Stimulated activated naive CD8-positive, alpha-beta T cell treated with anti-CD3 and anti-CD28 coated beads, Interleukin-15, amount 100 ng/mL, for 72 hours (primary cell): ENCODE measurements at regions not wholly inside any gene's neighbourhood (a gene's known extent, or its start where the extent isn't known, plus 50 kb on each side); places are given as distances from the start of the nearest gene placed in this dataset.

Experiments
- ATAC-seq: fragments of 150-1000 bp; cut with Tn5 transposase; 2 replicates; pipeline ENCODE4 v1.10.0; 2021; ENCODE audit warnings: mild to moderate bottlenecking, moderate library complexity
- DNase-seq, 2 donors: peaks; one replicate each; pipeline ENCODE4 v3.0.0; 2021 to 2022
- H3K27ac Mint-ChIP-seq, 2 donors: one replicate each; pipeline ENCODE4 v1.8.0; 2022; ENCODE audit warnings: mild to moderate bottlenecking in 2 of 2, mixed read lengths in 2 of 2, moderate library complexity in 2 of 2
- H3K27me3 Mint-ChIP-seq: one replicate; pipeline ENCODE4 v1.8.0; 2022; ENCODE audit warnings: mixed read lengths
- H3K4me1 Mint-ChIP-seq: one replicate; pipeline ENCODE4 v1.8.0; 2022; ENCODE audit warnings: mild to moderate bottlenecking, mixed read lengths
- H3K4me3 Mint-ChIP-seq, 2 donors: one replicate each; pipeline ENCODE4 v1.8.0; 2022; ENCODE audit warnings: mild to moderate bottlenecking in 2 of 2, mixed read lengths in 2 of 2, moderate library complexity in 1 of 2
- H3K9me3 Mint-ChIP-seq, 2 donors: one replicate each; pipeline ENCODE4 v1.8.0; 2022; ENCODE audit warnings: mixed read lengths in 2 of 2

GRCh38 chr13:66068683-66069082 is 1161.5 kb downstream of the PCDH9 start:
- no peaks in the 10 kb centered on the region for H3K27me3 Mint-ChIP-seq
- H3K4me1 Mint-ChIP-seq, result no peaks in the 10 kb centered on the region
- H3K27ac Mint-ChIP-seq, result no peak overlapping the region
- DNase-seq (no peak), ATAC-seq (no peak)
- no peaks in the 10 kb centered on the region for H3K9me3 Mint-ChIP-seq
- H3K4me3 Mint-ChIP-seq, result no peak overlapping the region

- no peak for ATAC-seq
- no peak for DNase-seq
- H3K4me3 Mint-ChIP-seq, result no peak overlapping the region
- no peaks in the 10 kb centered on the region for H3K4me1 Mint-ChIP-seq
- H3K27ac Mint-ChIP-seq, result no peak overlapping the region
- peaks cover 0 to 7% of the 10 kb centered on the region in 2 donors for H3K9me3 Mint-ChIP-seq
- no peaks in the 10 kb centered on the region for H3K27me3 Mint-ChIP-seq
Measured at GRCh38 chr13:66048888-66049287, 1181.2 kb downstream of the PCDH9 start.

- Mint-ChIP-seq H3K4me1 (no peaks in the 10 kb centered on the region), H3K27me3 (no peaks in the 10 kb centered on the region), H3K27ac (no peak overlapping the region), H3K4me3 (no peak overlapping the region), H3K9me3 (no peaks in the 10 kb centered on the region)
- DNase-seq (no peak), ATAC-seq (no peak)
Measured at GRCh38 chr13:66040506-66040905, 1189.6 kb downstream of the PCDH9 start.

GRCh38 chr13:66037096-66037495 is 1193.0 kb downstream of the PCDH9 start:
- ATAC-seq (no peak), DNase-seq (no peak)
- Mint-ChIP-seq H3K27me3 (no peaks in the 10 kb centered on the region), H3K4me3 (no peak overlapping the region), H3K4me1 (no peaks in the 10 kb centered on the region), H3K27ac (no peak overlapping the region), H3K9me3 (peaks cover 0 to 5% of the 10 kb centered on the region in 2 donors)

- no peak for DNase-seq
- Mint-ChIP-seq H3K27ac (no peak overlapping the region), H3K9me3 (peaks cover 0 to 5% of the 10 kb centered on the region in 2 donors), H3K4me3 (no peak overlapping the region), H3K4me1 (no peaks in the 10 kb centered on the region), H3K27me3 (no peaks in the 10 kb centered on the region)
- no peak for ATAC-seq
Measured at GRCh38 chr13:66036636-66037035, 1193.5 kb downstream of the PCDH9 start.

GRCh38 chr13:66036024-66036614 is 1194.0 kb downstream of the PCDH9 start:
- DNase-seq (no peak), ATAC-seq (no peak)
- H3K27me3 Mint-ChIP-seq, result no peaks in the 10 kb centered on the region
- H3K27ac Mint-ChIP-seq, result no peak overlapping the region
- peaks cover 0 to 5% of the 10 kb centered on the region in 2 donors for H3K9me3 Mint-ChIP-seq
- no peak overlapping the region for H3K4me3 Mint-ChIP-seq
- no peaks in the 10 kb centered on the region for H3K4me1 Mint-ChIP-seq

GRCh38 chr13:66033924-66034323 is 1196.2 kb downstream of the PCDH9 start:
- no peak for DNase-seq
- ATAC-seq, result no peak
- Mint-ChIP-seq H3K9me3 (peaks cover 0 to 5% of the 10 kb centered on the region in 2 donors), H3K4me3 (no peak overlapping the region), H3K27me3 (no peaks in the 10 kb centered on the region), H3K27ac (no peak overlapping the region), H3K4me1 (no peaks in the 10 kb centered on the region)

- Mint-ChIP-seq H3K9me3 (peaks cover 0 to 5% of the 10 kb centered on the region in 2 donors), H3K4me1 (no peaks in the 10 kb centered on the region), H3K27me3 (no peaks in the 10 kb centered on the region), H3K27ac (no peak overlapping the region), H3K4me3 (no peak overlapping the region)
- ATAC-seq (no peak), DNase-seq (no peak)
Measured at GRCh38 chr13:66021846-66022245, 1208.3 kb downstream of the PCDH9 start.

GRCh38 chr13:66014771-66015170 is 1215.4 kb downstream of the PCDH9 start:
- H3K27me3 Mint-ChIP-seq, result no peaks in the 10 kb centered on the region
- no peak for ATAC-seq
- no peak overlapping the region for H3K27ac Mint-ChIP-seq
- no peaks in the 10 kb centered on the region for H3K9me3 Mint-ChIP-seq
- no peaks in the 10 kb centered on the region for H3K4me1 Mint-ChIP-seq
- H3K4me3 Mint-ChIP-seq, result no peak overlapping the region
- no peak for DNase-seq

- ATAC-seq (peak; percentile 28), DNase-seq (no peak)
Measured at GRCh38 chr13:66009241-66009640, 1220.9 kb downstream of the PCDH9 start.

GRCh38 chr13:66003558-66003957 is 1226.6 kb downstream of the PCDH9 start:
- no peak overlapping the region for H3K4me3 Mint-ChIP-seq
- DNase-seq (no peak), ATAC-seq (no peak)
- H3K27ac Mint-ChIP-seq, result no peak overlapping the region
- H3K27me3 Mint-ChIP-seq, result no peaks in the 10 kb centered on the region
- peaks cover 0 to 11% of the 10 kb centered on the region in 2 donors for H3K9me3 Mint-ChIP-seq
- no peaks in the 10 kb centered on the region for H3K4me1 Mint-ChIP-seq

More at GRCh38 chr13:66009241-66009640, 1220.9 kb downstream of the PCDH9 start:
- Mint-ChIP-seq H3K4me1 (no peaks in the 10 kb centered on the region), H3K27ac (no peak overlapping the region), H3K9me3 (no peaks in the 10 kb centered on the region), H3K4me3 (no peak overlapping the region), H3K27me3 (no peaks in the 10 kb centered on the region)

- Mint-ChIP-seq H3K27ac (no peak overlapping the region), H3K4me1 (no peaks in the 10 kb centered on the region), H3K4me3 (no peak overlapping the region), H3K9me3 (peaks cover 0 to 11% of the 10 kb centered on the region in 2 donors), H3K27me3 (no peaks in the 10 kb centered on the region)
- DNase-seq (no peak), ATAC-seq (no peak)
Measured at GRCh38 chr13:66001140-66001539, 1229.0 kb downstream of the PCDH9 start.

- H3K9me3 Mint-ChIP-seq, result peaks cover 0 to 11% of the 10 kb centered on the region in 2 donors
- no peak for ATAC-seq
- no peaks in the 10 kb centered on the region for H3K4me1 Mint-ChIP-seq
- no peak for DNase-seq
- H3K27me3 Mint-ChIP-seq, result no peaks in the 10 kb centered on the region
- H3K27ac Mint-ChIP-seq, result no peak overlapping the region
- no peak overlapping the region for H3K4me3 Mint-ChIP-seq
Measured at GRCh38 chr13:65999411-65999810, 1230.7 kb downstream of the PCDH9 start.

- H3K9me3 Mint-ChIP-seq, result no peaks in the 10 kb centered on the region
- no peak overlapping the region for H3K27ac Mint-ChIP-seq
- no peak for ATAC-seq
- no peak for DNase-seq
- H3K4me3 Mint-ChIP-seq, result no peak overlapping the region
- no peaks in the 10 kb centered on the region for H3K4me1 Mint-ChIP-seq
- H3K27me3 Mint-ChIP-seq, result no peaks in the 10 kb centered on the region
Measured at GRCh38 chr13:65990684-65991083, 1239.5 kb downstream of the PCDH9 start.

- no peak overlapping the region for H3K4me3 Mint-ChIP-seq
- ATAC-seq (no peak), DNase-seq (no peak)
- H3K27me3 Mint-ChIP-seq, result no peaks in the 10 kb centered on the region
- no peak overlapping the region for H3K27ac Mint-ChIP-seq
- H3K9me3 Mint-ChIP-seq, result no peaks in the 10 kb centered on the region
- H3K4me1 Mint-ChIP-seq, result no peaks in the 10 kb centered on the region
Measured at GRCh38 chr13:65985612-65986011, 1244.5 kb downstream of the PCDH9 start.

GRCh38 chr13:65977525-65977924 is 1252.6 kb downstream of the PCDH9 start:
- H3K9me3 Mint-ChIP-seq, result peaks cover 9 to 10% of the 10 kb centered on the region in 2 donors
- ATAC-seq (no peak), DNase-seq (no peak)
- H3K27me3 Mint-ChIP-seq, result no peaks in the 10 kb centered on the region
- no peaks in the 10 kb centered on the region for H3K4me1 Mint-ChIP-seq
- H3K4me3 Mint-ChIP-seq, result no peak overlapping the region
- no peak overlapping the region for H3K27ac Mint-ChIP-seq

- no peak overlapping the region for H3K27ac Mint-ChIP-seq
- no peak for DNase-seq
- H3K4me3 Mint-ChIP-seq, result no peak overlapping the region
- H3K9me3 Mint-ChIP-seq, result peaks cover 0 to 5% of the 10 kb centered on the region in 2 donors
- ATAC-seq, result no peak
- no peaks in the 10 kb centered on the region for H3K27me3 Mint-ChIP-seq
- no peaks in the 10 kb centered on the region for H3K4me1 Mint-ChIP-seq
Measured at GRCh38 chr13:65971541-65971940, 1258.6 kb downstream of the PCDH9 start.
